GM18867 (cell line): ENCODE measurements at regions not wholly inside any gene's neighbourhood (a gene's known extent, or its start where the extent isn't known, plus 50 kb on each side); places are given as distances from the start of the nearest gene placed in this dataset.

Experiments
- ATAC-seq: cut with Tn5 transposase; IDR thresholded peaks from one replicate; pipeline ENCODE4 v1.9.1; 2021; ENCODE audit warnings: mild to moderate bottlenecking, moderate library complexity; ENCODE audit not compliant: unreplicated experiment

- ATAC-seq, result no peak
Observed at GRCh38 chr18:73660931-73661856, 486.4 kb downstream of the FBXO15 start.

DNA sequence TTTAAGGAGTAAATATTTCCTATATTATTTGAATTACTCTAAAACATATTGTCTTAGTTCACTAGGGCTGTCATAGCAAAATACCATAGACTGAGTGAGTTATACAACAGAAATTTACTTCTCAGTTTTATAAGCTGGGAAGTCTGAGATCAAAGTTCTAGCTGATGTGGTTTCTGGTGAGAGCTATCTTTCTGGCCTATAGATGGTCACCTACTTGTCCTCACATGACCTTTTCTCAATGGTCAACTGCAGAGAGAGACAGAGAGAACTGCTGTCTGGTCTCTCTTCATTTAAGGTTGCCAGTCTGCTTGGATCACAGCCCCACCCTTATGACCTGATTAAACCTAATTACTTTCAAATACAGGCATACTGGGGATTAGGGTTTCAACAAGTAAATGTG lies 490.9 kb downstream of the FBXO15 start:
- no peak for ATAC-seq

DNA sequence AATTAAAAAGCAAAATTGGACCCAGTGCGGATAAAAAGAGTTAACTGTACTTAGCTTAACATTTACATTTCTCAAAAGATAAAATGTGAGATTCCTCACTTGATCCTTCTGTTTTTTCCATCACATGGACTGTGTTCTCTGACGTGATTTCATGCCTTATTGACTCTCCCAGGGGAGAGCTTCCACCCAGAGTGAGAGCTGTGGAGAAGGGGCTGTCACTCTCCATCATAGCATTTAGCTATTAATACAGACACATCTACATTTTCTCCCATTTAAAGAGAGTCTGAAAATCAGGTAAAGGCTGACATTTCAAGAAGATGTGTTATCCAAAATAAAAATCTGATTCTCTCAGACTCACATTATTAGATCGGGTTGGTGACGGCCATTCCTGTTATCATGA lies 493.8 kb downstream of the FBXO15 start:
- ATAC-seq, result no peak

- ATAC-seq, result no peak
Observed at GRCh38 chr18:73653251-73653650, 494.4 kb downstream of the FBXO15 start.

GRCh38 chr18:73647391-73647790 lies 500.2 kb downstream of the FBXO15 start:
- ATAC-seq, result no peak

GRCh38 chr18:73646772-73647171 lies 500.9 kb downstream of the FBXO15 start:
- ATAC-seq, result no peak

DNA sequence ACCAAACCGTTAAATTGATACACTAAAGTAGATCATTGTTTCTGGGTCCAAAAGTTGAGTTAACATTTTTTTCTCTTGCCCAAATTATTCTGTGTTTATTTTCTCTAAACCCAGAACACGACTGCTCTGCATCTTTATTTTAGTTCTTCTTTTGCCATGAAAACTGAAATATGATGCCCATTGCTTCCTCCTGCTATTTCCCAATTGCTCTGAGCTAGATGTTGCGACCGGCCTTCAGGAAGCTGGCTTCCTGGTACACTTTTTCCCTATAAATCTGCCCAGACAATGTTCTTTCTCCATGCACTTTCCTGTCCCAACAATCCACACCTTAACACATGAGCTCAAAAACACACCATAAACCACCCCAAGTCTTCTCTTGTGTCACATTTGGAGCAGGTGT lies 501.4 kb downstream of the FBXO15 start:
- ATAC-seq, result no peak

- ATAC-seq, result no peak
Observed at GRCh38 chr18:73645160-73645715, 502.4 kb downstream of the FBXO15 start.

- ATAC-seq, result no peak
Observed at GRCh38 chr18:73639788-73640187, 507.8 kb downstream of the FBXO15 start.

- ATAC-seq, result no peak
Observed at GRCh38 chr18:73638709-73639108, 508.9 kb downstream of the FBXO15 start.

DNA sequence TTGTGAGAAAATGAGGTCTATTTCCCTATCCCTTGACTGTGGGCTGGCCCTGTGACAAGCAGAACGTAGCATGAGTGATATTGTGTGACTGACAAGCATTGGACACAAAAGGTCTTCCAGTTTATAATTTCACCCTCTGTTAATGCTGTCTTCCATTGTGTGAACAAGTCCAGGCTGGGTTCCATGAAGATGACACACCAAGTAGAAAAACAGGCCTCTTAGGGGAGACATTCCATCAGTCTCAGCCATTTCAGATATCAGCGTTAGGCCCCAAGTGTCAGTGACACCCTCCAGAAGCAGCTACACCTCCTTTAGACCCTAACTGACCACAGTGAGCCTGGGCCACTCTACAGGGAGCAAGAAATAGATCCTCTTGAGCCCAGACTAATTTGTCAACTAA lies 511.3 kb downstream of the FBXO15 start:
- no peak for ATAC-seq

DNA sequence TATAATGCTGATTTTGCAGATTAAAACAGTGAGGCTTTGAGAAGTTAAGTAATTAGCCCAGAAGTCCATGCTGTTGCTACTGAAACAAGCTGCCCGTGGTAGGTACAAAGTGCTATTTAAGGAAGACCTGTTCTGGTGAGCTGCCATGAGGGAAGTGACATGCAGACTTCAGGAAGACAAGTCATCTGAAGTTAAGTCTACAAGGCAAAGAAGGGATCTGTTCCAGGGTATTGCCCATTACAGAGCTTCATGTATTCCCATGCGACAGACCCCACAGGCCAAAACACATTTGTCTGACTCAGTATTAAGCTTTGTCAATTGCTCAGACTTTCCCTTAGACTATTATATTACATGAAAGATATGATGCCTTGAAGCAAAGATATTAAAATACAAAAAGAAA lies 520.8 kb downstream of the FBXO15 start:
- no peak for ATAC-seq

DNA sequence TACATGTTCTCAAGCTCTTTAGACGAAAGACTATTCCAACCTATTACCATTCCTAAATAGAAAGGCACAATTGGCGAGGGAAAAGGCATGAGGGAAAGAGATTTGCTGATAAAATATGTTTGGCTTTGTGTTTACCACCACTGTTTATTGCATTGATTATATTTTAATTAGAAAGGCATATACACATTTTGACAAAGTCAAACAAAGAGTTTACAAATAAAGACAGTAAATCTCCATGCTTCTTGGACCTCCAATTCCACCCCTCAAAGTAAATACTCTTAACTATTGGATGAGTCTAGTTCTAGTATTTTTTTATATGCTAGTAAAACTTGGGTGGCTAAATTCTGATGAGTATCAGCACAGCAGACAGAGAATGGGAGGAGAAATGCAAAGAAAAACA lies 521.4 kb downstream of the FBXO15 start:
- ATAC-seq, result no peak

- no peak for ATAC-seq
Observed at GRCh38 chr18:73621091-73621490, 526.5 kb downstream of the FBXO15 start.

DNA sequence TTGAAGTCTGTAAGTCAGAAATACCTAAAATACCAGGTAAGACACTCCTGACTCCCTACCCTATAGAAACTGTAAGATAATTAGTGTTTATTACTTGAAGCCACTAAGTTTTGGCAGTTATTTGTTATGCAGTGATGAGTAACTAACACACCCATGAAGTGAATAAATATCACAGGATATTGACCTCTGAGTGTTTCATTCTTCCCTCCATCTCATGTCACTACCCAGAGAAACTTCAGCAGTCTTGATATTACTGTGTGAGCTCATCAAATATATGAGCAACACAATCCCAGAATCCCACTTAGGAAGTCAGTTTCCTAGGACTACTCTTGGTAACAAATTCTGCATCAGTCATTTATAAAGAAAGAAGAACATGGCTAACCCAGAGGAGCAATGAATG lies 529.7 kb downstream of the FBXO15 start:
- ATAC-seq, result no peak

DNA sequence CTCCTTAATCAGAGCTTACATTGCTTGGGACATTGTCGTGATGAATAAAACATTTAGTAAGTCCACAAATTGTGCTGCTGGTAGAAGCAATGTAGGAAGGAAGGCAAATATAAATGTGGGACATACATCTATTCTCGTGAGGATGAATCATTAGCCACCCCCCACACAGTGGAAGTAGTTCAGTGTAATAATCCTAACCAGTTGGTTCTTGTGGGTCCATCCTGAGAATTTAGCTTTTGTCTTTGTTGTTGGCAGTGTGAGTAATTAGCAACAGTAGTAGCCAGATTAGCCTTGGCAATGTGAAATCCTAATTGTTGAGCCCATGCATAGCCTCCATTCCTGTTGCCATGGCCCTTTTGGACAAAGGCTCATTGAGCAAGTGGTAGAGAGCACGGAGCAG lies 532.1 kb downstream of the FBXO15 start:
- no peak for ATAC-seq

- ATAC-seq, result no peak
Observed at GRCh38 chr18:73614812-73615211, 532.8 kb downstream of the FBXO15 start.

DNA sequence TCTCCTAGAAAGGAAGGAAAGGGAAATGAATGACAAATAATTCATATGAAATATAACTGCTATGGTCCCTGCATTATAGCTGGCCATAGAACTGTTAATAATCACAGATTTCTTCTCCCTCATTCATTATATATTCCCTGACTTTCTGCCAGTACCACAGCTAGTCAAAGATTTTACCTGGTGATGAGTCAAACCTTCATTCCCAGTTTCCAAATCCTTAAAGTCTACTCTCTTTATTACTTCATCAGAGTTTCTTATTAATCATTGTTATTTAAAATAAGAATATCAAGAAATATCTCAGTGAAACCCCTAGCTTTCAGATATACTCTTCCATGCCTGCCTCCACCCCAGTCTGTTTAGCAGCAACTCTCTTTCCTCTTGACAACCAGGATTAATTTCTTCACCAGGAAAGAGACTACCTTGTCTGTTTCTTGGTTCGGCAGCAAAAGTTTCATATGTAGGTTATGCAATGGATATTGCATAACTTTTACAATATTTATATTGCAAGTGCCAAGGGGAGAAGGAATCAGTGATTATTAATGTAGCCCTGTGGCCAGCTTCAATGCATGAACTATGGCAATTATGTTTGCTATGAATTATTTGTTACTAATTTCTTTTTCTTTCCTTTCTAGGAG lies 533.8 kb downstream of the FBXO15 start:
- ATAC-seq, result no peak

GRCh38 chr18:73597832-73598615 lies 549.6 kb downstream of the FBXO15 start:
- ATAC-seq, result no peak

GRCh38 chr18:73594749-73595148 lies 552.9 kb downstream of the FBXO15 start:
- no peak for ATAC-seq

GRCh38 chr18:73593207-73593606 lies 554.4 kb downstream of the FBXO15 start:
- ATAC-seq, result no peak
